A549 (cell line): ENCODE measurements at regions not wholly inside any gene's neighbourhood (a gene's known extent, or its start where the extent isn't known, plus 50 kb on each side); places are given as distances from the start of the nearest gene placed in this dataset.

ENCODE experiments used
- CTCF ChIP-seq: fragments of >200 bp; sonication (Bioruptor Twin); formaldehyde crosslinking; IDR thresholded peaks from 3 replicates; pipeline ENCODE4 v1.5.1; 2016
- JUN ChIP-seq, 2 experiments: fragments of >200 bp; sonication (Bioruptor Twin); formaldehyde crosslinking; IDR thresholded peaks; 2 replicates in 1 of 2; 3 replicates in 1 of 2; pipeline ENCODE4 v1.6.1; 2016 to 2017
- PHF8 ChIP-seq: fragments of 200-600 bp; sonication (generic); IDR thresholded peaks from 2 replicates; pipeline ENCODE4 v1.6.1; 2016; ENCODE audit warnings: low read depth, mild to moderate bottlenecking, antibody characterized with exemption, moderate library complexity, borderline replicate concordance
- POLR2A ChIP-seq: IDR thresholded peaks from 2 replicates; pipeline ENCODE4 v1.6.1; 2012; ENCODE audit warnings: mild to moderate bottlenecking, low read length
- REST ChIP-seq: fragments of 200-600 bp; sonication (generic); IDR thresholded peaks from 2 replicates; pipeline ENCODE4 v1.6.1; 2016; ENCODE audit warnings: antibody characterized with exemption, mild to moderate bottlenecking, moderate library complexity
- RNF2 ChIP-seq: fragments of 200-600 bp; sonication (generic); IDR thresholded peaks from 2 replicates; pipeline ENCODE4 v1.6.1; 2016; ENCODE audit warnings: low read depth, mild to moderate bottlenecking, antibody characterized with exemption, moderate library complexity, borderline replicate concordance
- USF2 ChIP-seq: fragments of 450-650 bp; IDR thresholded peaks from 2 replicates; pipeline ENCODE4 v1.6.1; 2014; ENCODE audit warnings: antibody characterized with exemption
- ZSCAN20 ChIP-seq: fragments of 250-450 bp; sonication (Bioruptor Pico); IDR thresholded peaks from 2 replicates; pipeline ENCODE4 v1.8.0; 2022; ENCODE audit warnings: mild to moderate bottlenecking, moderate library complexity

DNA sequence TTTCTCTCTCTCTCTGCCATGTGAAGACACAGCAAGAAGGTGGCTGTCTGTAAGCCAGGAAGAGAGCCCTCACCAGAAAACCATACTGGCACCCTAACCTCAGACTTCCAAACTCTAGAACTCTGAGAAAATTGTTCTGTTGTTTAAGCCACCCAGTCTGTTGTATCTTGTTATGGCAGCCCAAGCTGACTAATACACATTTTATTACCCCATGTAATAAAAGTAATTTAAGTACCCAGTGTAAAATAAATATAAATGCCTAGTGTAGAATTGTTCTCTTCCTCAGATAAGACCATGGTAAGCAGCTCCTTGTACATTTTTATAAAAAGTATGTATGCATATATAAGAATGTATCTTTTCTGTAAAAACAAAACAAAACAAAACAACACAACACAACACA is 119.7 kb downstream of the DTL start:
- TF ChIP-seq REST (no peak), CTCF (no peak), PHF8 (no peak), JUN (IDR thresholded peaks at IDR 0.05) (no peak), POLR2A (no peak), USF2 (no peak), RNF2 (no peak), ZSCAN20 (no peak)
